ENCODE measurements at regions not wholly inside any gene's neighbourhood (a gene's known extent, or its start where the extent isn't known, plus 50 kb on each side); places are given as distances from the start of the nearest gene placed in this dataset.

DNA sequence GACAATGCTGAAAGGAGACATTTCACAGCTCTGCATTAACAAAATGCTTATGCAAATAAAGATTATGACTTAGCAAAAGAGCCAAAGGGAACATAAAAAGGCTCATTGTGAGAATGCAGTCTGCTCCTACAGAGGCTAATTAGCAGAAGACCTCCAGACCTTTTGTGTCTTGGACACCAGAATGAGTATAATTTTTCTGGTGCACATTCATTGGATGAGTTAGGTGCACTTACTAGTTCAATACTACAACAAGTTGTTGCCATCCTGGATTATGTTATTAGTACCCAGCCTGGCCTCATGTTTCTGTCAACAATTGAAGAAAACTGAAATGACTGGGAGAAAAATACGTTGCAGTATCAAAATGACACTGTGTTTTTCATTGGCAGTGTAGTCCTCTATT is 613.2 kb upstream of the CHORDC1 start:
- TF ChIP-seq, protein P1, sequence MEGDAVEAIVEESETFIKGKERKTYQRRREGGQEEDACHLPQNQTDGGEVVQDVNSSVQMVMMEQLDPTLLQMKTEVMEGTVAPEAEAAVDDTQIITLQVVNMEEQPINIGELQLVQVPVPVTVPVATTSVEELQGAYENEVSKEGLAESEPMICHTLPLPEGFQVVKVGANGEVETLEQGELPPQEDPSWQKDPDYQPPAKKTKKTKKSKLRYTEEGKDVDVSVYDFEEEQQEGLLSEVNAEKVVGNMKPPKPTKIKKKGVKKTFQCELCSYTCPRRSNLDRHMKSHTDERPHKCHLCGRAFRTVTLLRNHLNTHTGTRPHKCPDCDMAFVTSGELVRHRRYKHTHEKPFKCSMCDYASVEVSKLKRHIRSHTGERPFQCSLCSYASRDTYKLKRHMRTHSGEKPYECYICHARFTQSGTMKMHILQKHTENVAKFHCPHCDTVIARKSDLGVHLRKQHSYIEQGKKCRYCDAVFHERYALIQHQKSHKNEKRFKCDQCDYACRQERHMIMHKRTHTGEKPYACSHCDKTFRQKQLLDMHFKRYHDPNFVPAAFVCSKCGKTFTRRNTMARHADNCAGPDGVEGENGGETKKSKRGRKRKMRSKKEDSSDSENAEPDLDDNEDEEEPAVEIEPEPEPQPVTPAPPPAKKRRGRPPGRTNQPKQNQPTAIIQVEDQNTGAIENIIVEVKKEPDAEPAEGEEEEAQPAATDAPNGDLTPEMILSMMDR (IDR thresholded peaks at IDR 0.05; ENCODE audit: insufficient read depth, low read length) = no peak
- TF ChIP-seq GABPA (IDR thresholded peaks at IDR 0.05; ENCODE audit: low read depth) (no peak), POLR2AphosphoS5 (IDR thresholded peaks at IDR 0.05; ENCODE audit: low read depth) (no peak), SPI1 (IDR thresholded peaks at IDR 0.05; ENCODE audit: borderline replicate concordance, low read depth) (no peak)
- TF ChIP-seq, protein P2, sequence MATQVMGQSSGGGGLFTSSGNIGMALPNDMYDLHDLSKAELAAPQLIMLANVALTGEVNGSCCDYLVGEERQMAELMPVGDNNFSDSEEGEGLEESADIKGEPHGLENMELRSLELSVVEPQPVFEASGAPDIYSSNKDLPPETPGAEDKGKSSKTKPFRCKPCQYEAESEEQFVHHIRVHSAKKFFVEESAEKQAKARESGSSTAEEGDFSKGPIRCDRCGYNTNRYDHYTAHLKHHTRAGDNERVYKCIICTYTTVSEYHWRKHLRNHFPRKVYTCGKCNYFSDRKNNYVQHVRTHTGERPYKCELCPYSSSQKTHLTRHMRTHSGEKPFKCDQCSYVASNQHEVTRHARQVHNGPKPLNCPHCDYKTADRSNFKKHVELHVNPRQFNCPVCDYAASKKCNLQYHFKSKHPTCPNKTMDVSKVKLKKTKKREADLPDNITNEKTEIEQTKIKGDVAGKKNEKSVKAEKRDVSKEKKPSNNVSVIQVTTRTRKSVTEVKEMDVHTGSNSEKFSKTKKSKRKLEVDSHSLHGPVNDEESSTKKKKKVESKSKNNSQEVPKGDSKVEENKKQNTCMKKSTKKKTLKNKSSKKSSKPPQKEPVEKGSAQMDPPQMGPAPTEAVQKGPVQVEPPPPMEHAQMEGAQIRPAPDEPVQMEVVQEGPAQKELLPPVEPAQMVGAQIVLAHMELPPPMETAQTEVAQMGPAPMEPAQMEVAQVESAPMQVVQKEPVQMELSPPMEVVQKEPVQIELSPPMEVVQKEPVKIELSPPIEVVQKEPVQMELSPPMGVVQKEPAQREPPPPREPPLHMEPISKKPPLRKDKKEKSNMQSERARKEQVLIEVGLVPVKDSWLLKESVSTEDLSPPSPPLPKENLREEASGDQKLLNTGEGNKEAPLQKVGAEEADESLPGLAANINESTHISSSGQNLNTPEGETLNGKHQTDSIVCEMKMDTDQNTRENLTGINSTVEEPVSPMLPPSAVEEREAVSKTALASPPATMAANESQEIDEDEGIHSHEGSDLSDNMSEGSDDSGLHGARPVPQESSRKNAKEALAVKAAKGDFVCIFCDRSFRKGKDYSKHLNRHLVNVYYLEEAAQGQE (IDR thresholded peaks at IDR 0.05; ENCODE audit: insufficient replicate concordance, low read depth) = no peak
